GM12892 (cell line): ENCODE measurements at regions not wholly inside any gene's neighbourhood (a gene's known extent, or its start where the extent isn't known, plus 50 kb on each side); places are given as distances from the start of the nearest gene placed in this dataset.

ENCODE experiments used
- DNase-seq: peaks from one replicate; pipeline ENCODE4 v3.0.0; 2011; ENCODE audit not compliant: insufficient read length
- FAIRE-seq: peaks from 2 replicates; lab custom pipeline; 2011; peaks lifted over from hg19 to GRCh38; lab: Jason Lieb, UNC
- POLR2A ChIP-seq: IDR thresholded peaks from 2 replicates; pipeline ENCODE4 v1.6.1; 2011; ENCODE audit warnings: low read depth, low read length, control low read depth
- POLR2AphosphoS5 ChIP-seq: IDR thresholded peaks from 2 replicates; pipeline ENCODE4 v1.6.1; 2011; ENCODE audit warnings: low read depth, low read length, control low read depth
- TAF1 ChIP-seq: IDR thresholded peaks from 2 replicates; pipeline ENCODE4 v1.6.1; 2011; ENCODE audit warnings: low read depth, mild to moderate bottlenecking, control low read depth, low read length, borderline replicate concordance

DNA sequence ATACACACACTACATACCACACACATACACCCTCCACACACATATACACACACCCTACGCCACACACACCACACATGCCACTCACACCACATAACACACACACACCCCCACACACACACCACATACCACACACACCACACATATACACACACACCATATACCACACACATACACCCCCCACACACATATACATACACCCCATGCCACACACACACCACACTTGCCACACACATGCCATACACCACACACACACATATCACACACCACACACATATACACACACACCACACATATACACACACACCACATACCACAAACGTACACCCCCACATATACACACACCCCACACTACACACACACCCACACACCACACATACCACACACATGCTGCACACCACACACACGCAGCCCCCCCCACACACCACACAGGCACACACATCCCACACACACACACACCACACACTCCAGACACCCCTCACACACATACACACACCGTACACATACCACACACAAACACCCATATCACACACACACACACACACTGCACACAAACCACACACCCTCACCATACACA lies 76.7 kb upstream of the TMPRSS2 start:
- FAIRE-seq, result no peak

DNA sequence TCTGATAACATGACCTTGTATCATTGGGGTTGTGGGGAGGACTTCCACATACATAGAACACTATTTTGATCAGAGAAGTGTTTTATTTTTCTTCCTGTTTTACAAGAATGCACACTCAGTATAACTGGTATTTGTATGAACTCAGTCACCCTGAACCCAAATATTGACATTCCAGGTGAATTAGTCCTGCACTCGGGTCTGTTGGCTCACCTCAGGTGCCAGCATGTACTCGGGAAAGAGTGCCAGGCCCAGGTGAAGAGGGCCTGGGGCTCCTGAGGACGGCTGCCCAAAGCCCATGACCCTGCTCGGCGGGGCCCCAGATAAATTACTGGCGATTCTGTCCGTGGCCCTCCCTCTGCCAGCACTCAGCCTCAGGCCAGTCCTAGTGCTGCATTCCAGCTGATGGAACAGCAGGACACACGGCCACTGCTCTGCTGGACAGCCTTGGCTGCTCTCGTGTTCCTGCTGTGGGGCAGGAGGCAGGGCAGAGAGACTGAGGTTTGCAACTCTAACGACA lies 75.4 kb upstream of the TMPRSS2 start:
- TF ChIP-seq POLR2A, result no peak
- no peak for DNase-seq
- FAIRE-seq, result no peak

More for the DNA sequence above, 76.7 kb upstream of the TMPRSS2 start:
- DNase-seq, result no peak
- TF ChIP-seq TAF1, result no peak
- TF ChIP-seq POLR2AphosphoS5, result no peak
- no peak for TF ChIP-seq POLR2A

DNA sequence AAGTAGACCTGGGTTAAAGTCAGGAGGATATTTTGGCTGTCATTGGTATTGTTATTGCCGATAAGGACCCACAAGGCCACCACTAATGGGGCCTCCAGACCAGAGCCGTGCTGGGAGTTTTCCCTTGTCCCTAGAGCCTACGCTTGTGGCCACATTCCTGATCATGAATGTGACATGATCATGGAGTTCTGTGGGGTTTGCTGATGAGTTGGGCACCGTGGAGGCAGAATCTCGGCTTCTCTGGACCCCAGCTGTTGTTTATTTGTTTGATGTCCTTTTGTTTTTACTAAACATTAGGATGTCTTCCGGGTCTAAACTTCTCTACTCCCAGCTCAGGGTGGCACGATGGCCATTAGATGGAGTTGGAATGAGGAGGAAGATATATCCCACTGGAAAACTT lies 74.9 kb upstream of the TMPRSS2 start:
- TF ChIP-seq POLR2AphosphoS5 (no peak), POLR2A (no peak), TAF1 (no peak)
- DNase-seq, result no peak
- FAIRE-seq, result no peak

DNA sequence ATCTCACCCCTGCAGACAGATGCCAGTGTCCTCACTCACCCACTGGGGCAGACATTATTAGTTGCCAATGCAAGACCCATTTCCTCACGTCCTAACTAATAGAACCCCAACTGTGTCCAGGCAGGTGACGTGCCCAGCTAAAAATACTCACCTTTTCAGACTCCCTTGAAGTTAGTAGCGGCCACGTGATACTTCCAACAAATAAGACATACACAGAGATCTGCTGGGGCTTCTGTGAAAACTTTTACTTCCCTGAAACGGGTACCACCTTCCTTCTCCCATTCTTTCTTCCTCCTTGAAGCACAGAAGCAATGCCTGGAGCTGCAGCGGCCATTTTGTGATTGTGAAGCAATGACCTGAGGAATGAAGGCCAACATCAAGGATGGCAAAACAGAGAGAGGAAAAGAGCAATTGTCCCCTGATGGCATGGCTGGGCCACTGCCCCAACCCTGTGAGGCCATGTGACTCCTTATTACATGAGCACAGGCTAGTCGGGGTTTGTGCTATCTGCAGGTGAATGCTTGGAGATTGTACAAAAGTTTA lies 74.4 kb upstream of the TMPRSS2 start:
- no peak for FAIRE-seq
- no peak for DNase-seq
- TF ChIP-seq POLR2A (no peak), POLR2AphosphoS5 (no peak), TAF1 (no peak)

DNA sequence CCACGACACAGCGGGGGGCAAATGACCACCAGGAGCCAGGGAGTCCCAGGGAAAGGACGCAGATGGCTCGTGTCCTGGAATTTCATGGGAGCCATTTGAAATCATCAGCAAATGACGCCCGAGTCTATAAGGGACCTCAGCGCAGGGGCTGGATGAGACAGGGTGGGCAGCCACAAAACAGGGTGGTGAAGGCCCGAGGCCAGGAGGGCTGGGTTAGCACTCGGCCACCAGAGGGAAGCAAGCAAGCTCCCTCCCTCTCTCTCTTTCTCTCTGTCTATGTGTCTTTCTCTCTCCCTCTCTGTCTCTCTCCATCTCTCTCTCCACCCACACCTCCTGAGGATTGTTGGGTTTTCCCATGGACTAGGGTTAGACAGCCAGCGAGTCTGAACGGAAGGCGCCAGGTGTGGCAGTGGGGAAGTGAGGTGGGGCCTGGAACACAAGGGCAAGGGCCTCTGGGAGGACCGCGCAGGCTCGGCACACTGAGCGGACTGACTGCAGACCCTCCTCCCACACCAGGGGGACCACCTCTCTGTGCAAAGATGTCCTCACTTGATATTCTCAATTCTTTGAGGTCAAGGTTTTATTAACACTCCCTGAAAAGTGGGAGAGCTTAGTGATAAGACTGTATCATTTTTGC lies 73.8 kb upstream of the TMPRSS2 start:
- FAIRE-seq, result no peak
- no peak for DNase-seq
- no peak for TF ChIP-seq POLR2AphosphoS5

DNA sequence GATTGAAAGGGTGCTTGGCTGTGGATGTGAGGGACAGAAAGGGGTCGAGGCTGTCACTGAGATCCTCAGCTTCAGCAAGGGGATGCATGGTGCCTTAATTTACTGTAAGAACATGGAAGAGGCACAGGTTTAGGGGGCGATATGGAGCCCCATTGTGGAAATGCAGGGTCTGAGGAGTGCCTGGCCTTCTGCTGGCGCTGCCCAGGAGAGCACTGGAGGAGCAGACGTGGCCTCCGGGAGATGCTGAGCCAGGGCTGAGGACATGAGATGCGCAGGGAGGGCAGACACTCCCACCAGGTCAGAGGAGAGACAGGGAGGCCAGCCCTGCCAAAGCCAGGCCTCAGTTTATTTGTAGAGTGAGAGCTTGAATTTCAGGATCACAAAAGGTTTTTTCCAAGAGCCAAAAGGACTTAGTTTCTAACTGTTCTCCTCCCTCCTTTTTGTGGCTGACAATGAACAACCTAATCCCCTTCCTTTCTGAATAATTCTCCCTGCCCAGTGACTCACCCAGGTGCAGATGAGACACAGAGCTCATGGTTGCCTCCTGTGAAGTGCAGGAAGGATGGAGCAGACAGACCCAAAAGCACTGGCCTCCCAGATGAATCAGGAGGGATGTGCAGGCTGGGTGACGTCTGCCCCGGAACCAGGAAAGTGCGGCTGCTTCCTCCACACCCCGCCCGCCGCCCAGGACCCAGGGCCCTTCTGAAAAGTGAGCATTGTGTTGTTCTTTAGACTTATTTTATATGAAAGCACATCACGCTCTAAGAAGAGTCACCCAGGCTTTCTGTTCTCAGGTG lies 73.0 kb upstream of the TMPRSS2 start:
- no peak for DNase-seq
- FAIRE-seq, result no peak
- TF ChIP-seq POLR2AphosphoS5 (no peak), TAF1 (no peak), POLR2A (no peak)

DNA sequence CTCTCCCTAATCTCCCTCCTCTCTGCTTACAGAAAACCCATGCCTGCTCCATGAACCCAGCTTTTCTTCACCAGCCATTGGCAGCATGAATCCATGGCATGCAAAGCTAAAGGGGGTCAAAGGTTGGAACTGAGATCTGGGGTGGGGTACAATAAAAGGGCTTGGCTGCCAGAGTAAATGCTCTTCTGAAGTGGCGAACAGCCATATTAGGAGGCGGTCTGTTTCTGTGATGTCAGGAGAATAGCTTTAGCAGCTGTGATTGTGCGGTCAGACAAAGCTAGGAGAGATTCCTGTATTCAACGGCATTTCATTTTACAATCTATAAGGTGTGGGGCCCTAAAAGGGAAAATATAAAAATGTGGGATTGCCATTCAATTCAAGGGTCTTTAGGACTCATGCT lies 71.7 kb upstream of the TMPRSS2 start:
- no peak for TF ChIP-seq POLR2A
- TF ChIP-seq POLR2AphosphoS5, result no peak
- TF ChIP-seq TAF1, result no peak
- FAIRE-seq (no peak), DNase-seq (no peak)

DNA sequence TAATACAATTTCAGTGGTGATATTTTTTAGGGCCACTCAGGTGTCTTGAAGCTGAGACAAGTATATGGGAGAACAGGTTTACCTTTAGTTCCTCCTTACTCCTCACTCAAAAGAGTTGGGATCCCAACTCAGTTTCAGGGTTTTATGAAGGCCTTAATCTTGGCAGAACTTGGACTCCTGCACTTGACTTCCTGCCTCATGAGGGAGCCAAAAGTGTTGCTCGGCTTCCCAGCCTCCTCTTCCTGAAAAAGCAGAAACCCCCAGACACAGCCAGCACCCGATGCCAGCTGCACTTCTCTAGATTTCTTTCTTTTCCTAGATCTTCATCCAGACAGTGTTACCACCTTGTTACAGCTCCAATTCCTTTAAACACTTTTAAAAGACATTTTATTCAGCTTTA lies 70.8 kb upstream of the TMPRSS2 start:
- TF ChIP-seq POLR2A (no peak), TAF1 (no peak), POLR2AphosphoS5 (no peak)
- DNase-seq (no peak), FAIRE-seq (no peak)

DNA sequence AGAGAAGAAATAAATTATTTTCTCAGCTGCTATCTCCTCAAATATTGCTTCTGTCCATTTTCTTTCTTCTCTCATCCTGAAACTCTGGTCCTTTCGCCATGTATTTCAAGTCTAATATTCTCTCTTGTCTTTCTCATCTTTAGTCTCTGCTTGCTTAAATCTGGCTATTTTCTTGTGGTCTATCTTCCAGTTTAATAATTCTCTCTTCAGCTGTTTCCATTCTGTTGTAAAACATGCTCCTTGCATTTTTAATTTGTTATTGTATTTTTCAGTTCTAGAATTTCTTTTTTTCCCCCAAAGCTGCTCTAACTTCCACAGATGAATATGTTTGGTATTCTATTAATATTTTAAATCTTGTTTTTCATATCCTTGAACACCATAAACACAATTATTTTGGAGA lies 70.1 kb upstream of the TMPRSS2 start:
- DNase-seq (no peak), FAIRE-seq (no peak)
- no peak for TF ChIP-seq POLR2AphosphoS5

DNA sequence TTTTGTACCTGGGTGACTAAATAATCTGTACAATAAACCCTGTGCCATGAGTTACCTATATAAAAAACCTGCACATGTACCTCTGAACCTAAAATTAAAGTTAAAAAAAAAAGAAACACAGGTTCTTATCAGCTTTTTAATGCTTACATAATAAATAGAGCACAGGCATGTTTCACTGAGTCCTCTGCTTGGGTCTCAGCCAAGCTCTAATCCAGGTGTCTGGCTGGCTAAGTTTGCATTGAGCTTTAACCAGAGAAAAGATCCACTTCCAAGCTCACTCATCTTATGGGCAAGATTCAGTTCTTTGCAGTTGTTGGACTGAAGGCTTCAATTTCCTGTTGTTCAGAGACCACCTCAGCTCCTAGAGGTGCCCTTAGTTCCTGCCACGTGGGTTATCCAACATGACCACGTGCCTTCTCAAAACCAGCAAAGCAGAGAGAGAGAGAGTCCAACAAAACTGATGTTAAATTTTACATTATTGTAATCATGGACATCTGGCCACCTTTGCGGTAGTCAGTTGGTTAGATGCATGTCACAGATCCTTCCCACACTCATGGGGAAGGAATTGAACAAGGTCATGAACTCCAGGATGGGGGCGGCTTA lies 68.2 kb upstream of the TMPRSS2 start:
- no peak for DNase-seq
- no peak for TF ChIP-seq POLR2A
- no peak for TF ChIP-seq POLR2AphosphoS5
- no peak for TF ChIP-seq TAF1
- no peak for FAIRE-seq

DNA sequence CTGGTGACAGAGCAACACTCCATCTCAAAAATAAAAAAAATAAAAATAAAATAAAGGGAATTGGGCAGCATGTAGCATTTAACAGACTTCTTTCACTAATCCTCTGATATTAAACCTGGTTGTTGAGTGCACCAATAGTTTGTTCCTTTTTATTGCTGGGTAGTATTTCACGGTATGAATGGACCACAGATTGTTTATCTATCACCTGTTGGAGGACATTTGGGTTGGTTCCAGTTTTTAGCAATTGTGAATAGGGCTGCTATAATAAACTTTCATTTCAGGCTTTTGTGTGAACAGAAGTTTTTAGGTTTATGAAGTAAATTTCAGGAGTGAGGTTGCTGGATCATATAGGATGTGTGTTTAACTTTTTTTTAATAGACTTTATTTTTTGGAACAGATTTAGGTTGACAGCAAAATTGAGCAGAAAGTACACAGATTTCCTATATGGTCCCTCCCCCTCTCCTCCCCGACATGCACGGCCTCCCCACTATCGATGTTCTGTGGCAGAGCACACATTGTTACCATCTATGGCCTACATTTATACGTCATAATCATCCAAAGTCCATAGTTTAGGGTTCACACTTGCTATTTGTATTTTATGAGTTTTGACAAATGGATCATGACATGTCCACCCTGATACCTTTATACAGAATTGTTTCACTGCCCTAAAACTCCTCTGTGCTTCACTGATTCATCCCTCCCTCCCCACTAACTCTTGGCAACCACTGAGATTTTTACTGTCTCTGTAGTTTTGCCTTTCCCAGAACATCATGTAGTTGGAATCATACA lies 66.1 kb upstream of the TMPRSS2 start:
- no peak for TF ChIP-seq TAF1
- no peak for FAIRE-seq
- no peak for DNase-seq
